Keratinocyte (primary cell): ENCODE measurements at regions not wholly inside any gene's neighbourhood (a gene's known extent, or its start where the extent isn't known, plus 50 kb on each side); places are given as distances from the start of the nearest gene placed in this dataset.

Source experiments
- DNase-seq: peaks from one replicate; pipeline ENCODE4 v3.0.0-alpha.2; 2011; ENCODE audit warnings: low read depth, missing footprints, low spot score
- FAIRE-seq: peaks from 2 replicates; lab custom pipeline; 2011; peaks lifted over from hg19 to GRCh38; lab: Jason Lieb, UNC
- H2AFZ ChIP-seq: 2 replicates; pipeline ENCODE4 v1.6.0; 2012; ENCODE audit warnings: low read length, control low read depth, inconsistent platforms; ENCODE audit not compliant: control insufficient read depth
- H3K27ac ChIP-seq: 2 replicates; pipeline ENCODE4 v1.5.1; 2011; ENCODE audit warnings: low read length; ENCODE audit not compliant: control insufficient read depth, insufficient read depth
- H3K27me3 ChIP-seq: 3 replicates; pipeline ENCODE4 v1.6.0; 2011; ENCODE audit warnings: low read length; ENCODE audit not compliant: control insufficient read depth, insufficient read depth; ENCODE audit errors: extremely low read depth
- H3K36me3 ChIP-seq, 2 experiments: 2 replicates in 1 of 2; 3 replicates in 1 of 2; pipeline ENCODE4 v1.5.1; 2011; ENCODE audit warnings: low read length in 2 of 2, mild to moderate bottlenecking in 1 of 2; ENCODE audit not compliant: control insufficient read depth in 2 of 2, insufficient read depth in 2 of 2; ENCODE audit errors: extremely low read depth in 1 of 2
- H3K4me1 ChIP-seq: 3 replicates; pipeline ENCODE4 v1.5.1; 2011; ENCODE audit warnings: low read length; ENCODE audit not compliant: control insufficient read depth, insufficient read depth; ENCODE audit errors: extremely low read depth
- H3K4me2 ChIP-seq: 3 replicates; pipeline ENCODE4 v1.6.0; 2011; ENCODE audit warnings: low read depth, low read length; ENCODE audit not compliant: control insufficient read depth, insufficient read depth; ENCODE audit errors: extremely low read depth
- H3K4me3 ChIP-seq, 3 experiments: fragments of 200-600 bp in 1 of 3; sonication (generic) in 1 of 3; 2 replicates in 2 of 3; 3 replicates in 1 of 3; pipeline ENCODE4 v1.5.1; 2011 to 2016; ENCODE audit warnings: low read length in 3 of 3, mild to moderate bottlenecking in 3 of 3, control low read depth in 2 of 3, inconsistent platforms in 1 of 3, low read depth in 1 of 3, mixed read lengths in 1 of 3, mixed run types in 1 of 3, moderate library complexity in 1 of 3; ENCODE audit not compliant: control insufficient read depth in 2 of 3, insufficient read depth in 2 of 3; ENCODE audit errors: extremely low read depth in 1 of 3
- H3K79me2 ChIP-seq: 2 replicates; pipeline ENCODE4 v1.6.0; 2012; ENCODE audit warnings: low read length; ENCODE audit not compliant: control insufficient read depth, insufficient read depth
- H3K9ac ChIP-seq: 3 replicates; pipeline ENCODE4 v1.6.0; 2011; ENCODE audit warnings: low read length; ENCODE audit not compliant: control insufficient read depth, insufficient read depth; ENCODE audit errors: extremely low read depth
- H3K9me1 ChIP-seq: 3 replicates; pipeline ENCODE4 v1.6.0; 2011; ENCODE audit warnings: low read length; ENCODE audit not compliant: control insufficient read depth, insufficient read depth; ENCODE audit errors: extremely low read depth
- H3K9me3 ChIP-seq: 2 replicates; pipeline ENCODE4 v1.5.1; 2012; ENCODE audit warnings: low read depth, low read length; ENCODE audit not compliant: control insufficient read depth
- H4K20me1 ChIP-seq: 3 replicates; pipeline ENCODE4 v1.6.0; 2011; ENCODE audit warnings: low read length; ENCODE audit not compliant: control insufficient read depth, insufficient read depth; ENCODE audit errors: extremely low read depth
- EZH2 ChIP-seq: IDR thresholded peaks from one replicate; pipeline ENCODE4 v1.6.1; 2012; ENCODE audit warnings: inconsistent platforms, mild to moderate bottlenecking, low read length, moderate library complexity
- dilution Hi-C: fragments of 300-500 bp; cut with MboI; formaldehyde crosslinking; loops from one replicate; pipeline ENCODE4 v1.7.0; 2020; ENCODE audit warnings: low sequenced_read_pairs; ENCODE audit not compliant: extremely low pct_ligation_motif_present
- TF ChIP-seq, protein P1 (sequence below), 3 experiments: IDR thresholded peaks in 1 of 3; conservative IDR thresholded peaks in 1 of 3; optimal IDR thresholded peaks in 1 of 3; 2 replicates in 2 of 3; 3 replicates in 1 of 3; pipeline versions ENCODE3 to v1.5.1; 2011; ENCODE audit warnings: low read length in 3 of 3, mild to moderate bottlenecking in 3 of 3, moderate library complexity in 2 of 3, control low read depth in 1 of 3, inconsistent platforms in 1 of 3; ENCODE audit not compliant: insufficient read depth in 2 of 3; ENCODE audit errors: extremely low read depth in 1 of 3

DNA sequence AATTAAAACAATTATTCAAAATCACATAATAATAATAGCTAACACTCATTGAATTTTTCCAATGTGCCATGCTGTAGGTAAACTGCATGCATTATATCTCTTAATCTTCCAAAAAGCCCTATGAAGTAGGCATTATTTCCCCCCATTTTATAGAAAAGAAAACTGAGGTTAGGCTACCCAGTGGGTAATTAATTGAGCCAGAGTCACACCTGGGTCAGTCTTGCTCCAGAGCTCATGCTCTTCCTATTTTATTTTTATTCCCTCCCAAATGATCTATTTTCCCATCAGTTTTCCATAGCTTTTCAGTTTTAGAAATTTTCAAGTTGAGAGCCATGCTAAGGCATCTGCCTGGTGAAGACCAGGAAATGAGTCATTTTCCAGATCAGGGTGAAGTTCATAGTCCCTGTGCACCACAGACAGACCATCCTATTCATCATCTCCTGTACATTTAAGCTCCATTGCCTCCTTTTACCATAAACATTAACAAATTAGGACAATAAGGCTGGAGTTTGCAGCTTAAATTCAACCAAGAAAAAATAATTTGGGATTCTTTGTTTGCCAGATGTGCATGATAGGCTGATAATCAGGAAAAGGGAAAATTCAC is 417.3 kb downstream of the OTOL1 start:
- no peaks in the 10 kb centered on the region for H4K20me1 ChIP-seq
- no peak overlapping the region for H3K4me3 ChIP-seq
- H3K9me3 ChIP-seq: no peaks in the 10 kb centered on the region
- H2AFZ ChIP-seq: no peak overlapping the region
- H3K36me3 ChIP-seq: no peaks in the 10 kb centered on the region
- H3K27ac ChIP-seq: no peak overlapping the region
- no peak for TF ChIP-seq EZH2
- TF ChIP-seq, protein P1, sequence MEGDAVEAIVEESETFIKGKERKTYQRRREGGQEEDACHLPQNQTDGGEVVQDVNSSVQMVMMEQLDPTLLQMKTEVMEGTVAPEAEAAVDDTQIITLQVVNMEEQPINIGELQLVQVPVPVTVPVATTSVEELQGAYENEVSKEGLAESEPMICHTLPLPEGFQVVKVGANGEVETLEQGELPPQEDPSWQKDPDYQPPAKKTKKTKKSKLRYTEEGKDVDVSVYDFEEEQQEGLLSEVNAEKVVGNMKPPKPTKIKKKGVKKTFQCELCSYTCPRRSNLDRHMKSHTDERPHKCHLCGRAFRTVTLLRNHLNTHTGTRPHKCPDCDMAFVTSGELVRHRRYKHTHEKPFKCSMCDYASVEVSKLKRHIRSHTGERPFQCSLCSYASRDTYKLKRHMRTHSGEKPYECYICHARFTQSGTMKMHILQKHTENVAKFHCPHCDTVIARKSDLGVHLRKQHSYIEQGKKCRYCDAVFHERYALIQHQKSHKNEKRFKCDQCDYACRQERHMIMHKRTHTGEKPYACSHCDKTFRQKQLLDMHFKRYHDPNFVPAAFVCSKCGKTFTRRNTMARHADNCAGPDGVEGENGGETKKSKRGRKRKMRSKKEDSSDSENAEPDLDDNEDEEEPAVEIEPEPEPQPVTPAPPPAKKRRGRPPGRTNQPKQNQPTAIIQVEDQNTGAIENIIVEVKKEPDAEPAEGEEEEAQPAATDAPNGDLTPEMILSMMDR (optimal IDR thresholded peaks at IDR 0.05 in 1 of 3, IDR thresholded peaks at IDR 0.05 in 1 of 3, conservative IDR thresholded peaks at IDR 0.05 in 1 of 3; ENCODE audit: extremely low read depth in 1 of 3, insufficient read depth in 2 of 3, low read length in 3 of 3): no peak
- H3K4me2 ChIP-seq: no peak overlapping the region
- no peak overlapping the region for H3K9ac ChIP-seq
- no peaks in the 10 kb centered on the region for H3K79me2 ChIP-seq
- no peaks in the 10 kb centered on the region for H3K27me3 ChIP-seq
- H3K9me1 ChIP-seq: no peaks in the 10 kb centered on the region
- dilution Hi-C loops: no loop called here
- no peaks in the 10 kb centered on the region for H3K4me1 ChIP-seq
- no peak for DNase-seq
- no peak for FAIRE-seq

DNA sequence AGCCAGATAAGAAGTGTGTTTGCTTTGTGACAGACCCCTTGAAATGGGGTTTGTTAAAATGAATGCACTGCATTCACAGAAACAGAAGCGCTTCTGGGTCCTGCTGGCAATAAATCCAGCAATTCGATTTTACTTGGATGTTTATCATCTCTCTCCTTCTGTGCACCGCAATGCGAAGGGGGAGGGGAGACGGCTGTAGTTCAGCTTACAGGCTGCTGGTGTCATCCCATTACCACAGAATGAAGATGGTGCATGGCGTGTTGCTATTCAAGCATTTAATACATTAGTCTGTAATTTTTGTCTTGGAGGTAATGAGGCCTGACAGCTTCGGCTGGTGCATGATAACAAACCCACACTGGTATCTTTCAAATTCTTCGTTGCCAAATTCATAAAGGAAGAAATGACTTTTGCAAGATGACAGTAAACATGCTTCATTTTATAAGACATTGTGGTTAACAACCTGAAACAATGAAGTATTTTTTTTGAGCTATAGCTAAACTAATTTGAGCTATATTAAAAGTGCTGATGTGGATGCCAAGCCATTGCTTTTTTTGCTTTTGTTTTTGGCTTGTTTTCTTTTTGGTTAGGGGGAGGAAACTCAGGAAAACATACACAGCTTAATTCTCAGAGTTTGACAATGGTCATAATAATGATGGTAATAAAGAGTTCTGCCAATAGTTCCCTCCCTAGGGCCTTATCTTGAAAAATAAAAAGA is 418.3 kb downstream of the OTOL1 start:
- H3K4me3 ChIP-seq: no peak overlapping the region
- no peak overlapping the region for H3K9ac ChIP-seq
- dilution Hi-C loops: no loop called here
- no peaks in the 10 kb centered on the region for H3K9me1 ChIP-seq
- H3K27ac ChIP-seq: no peak overlapping the region
- DNase-seq: no peak
- no peaks in the 10 kb centered on the region for H3K79me2 ChIP-seq
- H3K4me1 ChIP-seq: no peaks in the 10 kb centered on the region
- no peak overlapping the region for H3K4me2 ChIP-seq
- H4K20me1 ChIP-seq: no peaks in the 10 kb centered on the region
- H3K36me3 ChIP-seq: no peaks in the 10 kb centered on the region
- H3K9me3 ChIP-seq: no peaks in the 10 kb centered on the region
- TF ChIP-seq EZH2: no peak
- TF ChIP-seq, protein P1 (optimal IDR thresholded peaks at IDR 0.05 in 1 of 3, IDR thresholded peaks at IDR 0.05 in 1 of 3, conservative IDR thresholded peaks at IDR 0.05 in 1 of 3; ENCODE audit: extremely low read depth in 1 of 3, insufficient read depth in 2 of 3, low read length in 3 of 3): no peak
- no peaks in the 10 kb centered on the region for H3K27me3 ChIP-seq
- FAIRE-seq: no peak
- H2AFZ ChIP-seq: no peak overlapping the region
